Forelimb muscle (tissue), 1 donor: ENCODE measurements at regions not wholly inside any gene's neighbourhood (a gene's known extent, or its start where the extent isn't known, plus 50 kb on each side); places are given as distances from the start of the nearest gene placed in this dataset.
A peak's percentile ranks its signal among the peaks of the same experiment; 100 is the strongest.

Source experiments
- DNase-seq: peaks from one replicate; pipeline ENCODE4 v3.0.0-alpha.2; 2013; ENCODE audit warnings: low read depth

DNA sequence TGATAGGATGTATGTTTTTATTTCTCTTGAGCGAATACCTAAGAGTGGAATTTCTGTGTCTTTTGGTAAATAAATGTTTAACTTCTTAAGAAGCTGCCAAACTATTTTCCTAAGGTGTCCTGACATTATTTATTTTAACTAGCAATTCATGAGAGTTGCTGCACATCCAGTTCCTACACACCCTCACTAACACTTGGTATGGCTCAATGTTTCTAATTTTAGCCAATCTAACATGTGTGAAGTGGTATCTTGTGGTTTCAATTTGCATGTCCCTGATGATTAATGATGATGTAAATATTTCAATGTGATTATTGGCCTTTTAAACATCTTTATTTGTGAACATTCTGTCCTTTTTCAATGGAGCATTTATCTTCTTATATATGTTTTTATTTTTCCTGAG is 2095.5 kb upstream of the C9orf72 start:
- DNase-seq, result no peak

DNA sequence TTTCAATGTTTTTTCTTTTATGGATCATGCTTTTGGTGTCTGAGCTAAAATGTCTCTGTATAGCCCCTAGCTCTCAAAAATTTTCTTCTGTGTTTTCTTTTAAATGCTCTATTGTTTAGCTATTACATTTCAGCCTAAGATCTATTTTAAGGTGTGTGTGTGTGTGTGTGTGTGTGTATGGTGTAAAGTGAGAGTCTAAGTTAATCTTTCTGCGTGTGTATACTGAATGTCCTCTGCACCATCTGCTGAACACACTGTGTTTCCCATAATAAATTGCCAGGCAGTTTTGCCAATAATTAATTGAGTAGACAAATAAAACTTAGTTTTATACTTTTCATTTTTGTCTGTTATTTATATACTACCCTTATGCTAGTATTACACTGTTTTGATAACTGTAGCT is 2096.3 kb upstream of the C9orf72 start:
- no peak for DNase-seq

DNA sequence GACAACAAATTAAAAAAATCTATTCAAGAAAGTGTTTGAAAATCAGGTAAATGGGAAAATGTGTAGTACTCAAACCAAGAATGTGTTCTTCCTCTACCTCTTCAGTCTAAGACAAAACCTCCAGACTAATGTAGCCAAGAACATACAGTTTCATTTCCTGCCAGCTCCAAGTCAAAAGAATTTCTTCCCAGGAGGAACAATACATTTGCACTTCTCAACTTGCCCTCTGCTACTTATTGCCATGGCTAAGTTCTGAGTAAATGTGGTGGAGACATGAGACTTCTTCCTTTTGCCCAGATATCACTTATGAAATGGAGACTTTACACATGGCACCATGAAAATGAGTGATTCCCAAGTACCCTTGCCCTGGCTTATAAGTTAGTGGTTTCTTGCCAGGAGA is 2112.2 kb upstream of the C9orf72 start:
- DNase-seq, result no peak

GRCh38 chr9:29691145-29691544 is 2117.9 kb upstream of the C9orf72 start:
- DNase-seq, result no peak

GRCh38 chr9:29691758-29692407 is 2118.6 kb upstream of the C9orf72 start:
- DNase-seq, result no peak

GRCh38 chr9:29697011-29697410 is 2123.7 kb upstream of the C9orf72 start:
- DNase-seq, result no peak

GRCh38 chr9:29701559-29701958 is 2128.3 kb upstream of the C9orf72 start:
- no peak for DNase-seq

DNA sequence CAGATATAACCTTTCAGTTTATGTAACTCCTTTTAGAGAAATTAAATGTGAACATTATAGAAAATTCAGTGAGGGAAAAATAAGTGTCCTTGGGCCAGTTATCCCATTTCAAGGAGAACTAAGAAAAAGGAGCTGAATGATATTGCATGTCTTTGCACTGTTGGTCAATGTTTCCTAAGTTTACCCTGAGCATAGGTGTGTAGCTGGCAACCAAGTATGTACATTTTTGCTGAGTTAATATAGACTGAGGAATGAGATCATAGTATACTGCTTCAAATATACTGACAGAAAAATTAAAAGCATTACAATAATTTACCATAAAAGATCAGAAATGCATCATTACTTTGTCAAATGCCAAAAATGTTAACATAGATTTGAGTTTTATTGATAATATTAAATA is 2128.7 kb upstream of the C9orf72 start:
- DNase-seq, result no peak

DNA sequence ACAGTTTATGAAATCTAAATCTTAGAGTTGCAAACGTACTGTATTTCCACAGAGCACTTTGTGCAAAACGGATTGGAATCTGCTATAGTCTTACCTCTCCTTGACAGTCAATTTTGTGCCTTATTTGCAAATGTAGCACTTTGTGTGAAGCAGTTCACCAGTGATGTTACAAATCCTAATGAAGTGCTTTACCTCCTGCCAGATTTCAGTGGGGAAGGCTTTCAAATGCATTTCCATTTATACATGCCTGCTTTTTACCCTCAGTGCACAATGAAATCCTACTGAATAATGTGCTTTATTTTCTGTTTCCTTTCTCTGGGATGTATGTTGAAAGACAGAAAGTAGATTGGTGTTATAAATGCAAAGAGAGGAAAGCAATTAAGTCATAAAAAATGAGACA is 2141.6 kb upstream of the C9orf72 start:
- DNase-seq, result no peak

GRCh38 chr9:29717631-29718030 is 2144.3 kb upstream of the C9orf72 start:
- no peak for DNase-seq

DNA sequence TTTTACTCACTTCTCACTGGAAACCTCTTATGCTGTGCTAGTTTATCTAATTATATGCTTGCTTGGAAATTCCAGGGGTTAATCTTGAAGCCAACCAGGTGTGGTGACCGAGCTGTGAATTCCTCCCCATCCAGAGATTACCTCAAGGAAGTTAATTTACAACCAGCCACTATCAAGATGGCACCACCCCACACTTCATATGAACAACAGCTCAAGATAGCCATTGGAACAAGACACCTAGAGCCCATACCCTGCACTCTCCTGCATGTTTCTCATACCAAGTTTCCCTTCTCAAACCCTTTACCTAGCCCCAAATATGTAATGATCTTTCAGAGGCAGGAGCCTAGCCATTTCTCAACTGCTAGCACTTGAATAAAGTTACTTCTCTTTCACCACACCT is 2156.9 kb upstream of the C9orf72 start:
- DNase-seq, result no peak

GRCh38 chr9:29740518-29740917 is 2167.2 kb upstream of the C9orf72 start:
- DNase-seq, result no peak

DNA sequence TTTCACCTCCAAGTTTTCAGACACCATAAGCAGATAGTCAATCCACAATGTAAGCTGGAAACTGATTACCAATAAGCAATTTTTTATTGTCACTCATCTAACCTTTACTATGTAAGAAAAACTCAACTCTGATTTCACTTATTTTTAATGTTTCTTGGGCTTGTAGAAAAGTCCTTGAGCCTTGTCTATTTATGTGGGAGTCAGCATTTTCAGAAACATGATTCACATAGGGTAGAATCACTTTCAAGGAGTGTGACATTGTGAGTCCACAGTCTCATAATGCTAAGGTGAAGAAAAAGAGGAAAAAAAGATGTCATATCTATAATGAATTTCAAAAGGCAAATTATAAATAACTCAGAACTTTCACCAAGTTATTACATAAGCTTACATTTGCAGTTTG is 2167.9 kb upstream of the C9orf72 start:
- no peak for DNase-seq

- DNase-seq, result no peak
Observed at GRCh38 chr9:29750062-29750461, 2176.8 kb upstream of the C9orf72 start.

GRCh38 chr9:29751226-29751625 is 2177.9 kb upstream of the C9orf72 start:
- peak; percentile 6 for DNase-seq

DNA sequence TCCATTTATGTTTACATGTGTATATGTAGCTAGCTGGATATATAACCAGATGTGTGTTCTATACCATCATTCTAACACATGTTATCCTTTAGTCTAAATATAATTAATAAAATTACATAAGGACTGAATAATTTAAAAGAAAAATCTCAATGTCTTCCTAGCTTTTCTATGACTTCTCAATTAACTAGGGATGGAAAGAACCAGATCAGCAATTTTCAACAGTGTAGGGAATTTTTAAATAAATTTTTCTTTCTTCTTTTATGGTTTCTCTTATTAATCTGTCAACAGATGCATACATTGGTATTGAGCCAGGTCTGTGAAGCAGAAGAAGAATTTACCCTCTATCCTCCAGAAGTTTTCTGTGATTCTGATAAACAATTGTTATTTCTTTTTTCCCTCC is 2180.4 kb upstream of the C9orf72 start:
- no peak for DNase-seq

DNA sequence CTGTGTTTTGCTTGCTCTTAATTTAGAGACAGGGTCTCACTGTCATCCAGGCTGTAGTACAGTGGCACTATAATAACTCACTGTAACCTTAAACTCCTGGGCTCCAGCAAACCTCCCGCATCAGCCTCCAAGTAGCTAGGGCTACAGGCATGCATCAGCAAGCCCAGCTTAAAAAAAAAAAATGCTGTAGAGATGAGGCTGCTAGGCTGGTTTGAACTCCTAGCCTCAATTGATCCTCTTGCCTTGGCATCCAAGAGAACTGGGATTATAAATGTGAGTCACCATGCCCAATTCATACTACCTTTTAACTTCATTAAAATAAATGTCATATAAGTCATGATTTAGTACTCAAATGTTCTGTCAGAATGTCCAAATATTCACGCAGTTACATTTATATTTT is 2195.7 kb upstream of the C9orf72 start:
- DNase-seq, result no peak

- DNase-seq, result no peak
Observed at GRCh38 chr9:29773676-29774075, 2200.4 kb upstream of the C9orf72 start.

GRCh38 chr9:29775491-29775890 is 2202.2 kb upstream of the C9orf72 start:
- DNase-seq, result no peak

DNA sequence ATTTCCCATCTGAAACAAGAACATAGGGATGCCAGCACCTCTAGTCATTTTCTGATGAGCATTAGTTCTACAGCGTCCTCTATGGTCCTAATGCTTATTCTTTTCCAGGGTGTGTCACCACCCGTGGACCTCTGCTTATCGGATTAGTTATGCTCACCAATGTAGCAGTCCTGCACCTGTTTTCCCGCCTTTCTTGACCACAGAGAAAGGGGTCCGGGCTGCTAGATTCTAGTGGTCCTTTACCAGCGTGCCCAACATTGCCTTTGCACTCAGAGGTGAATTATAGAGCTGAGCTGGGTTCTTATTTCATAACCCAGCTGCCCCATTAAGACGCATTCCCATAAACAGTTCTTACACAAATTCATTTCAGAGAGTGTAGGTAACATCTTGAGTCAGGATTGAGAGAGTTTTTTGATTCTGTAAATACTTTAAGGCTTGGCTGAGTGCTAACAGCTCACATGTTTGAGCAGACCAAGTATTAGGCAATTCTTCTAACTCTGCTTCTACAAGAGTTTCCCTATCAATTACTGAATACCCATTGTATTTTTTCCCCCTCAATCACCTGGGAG is 2205.1 kb upstream of the C9orf72 start:
- no peak for DNase-seq

DNA sequence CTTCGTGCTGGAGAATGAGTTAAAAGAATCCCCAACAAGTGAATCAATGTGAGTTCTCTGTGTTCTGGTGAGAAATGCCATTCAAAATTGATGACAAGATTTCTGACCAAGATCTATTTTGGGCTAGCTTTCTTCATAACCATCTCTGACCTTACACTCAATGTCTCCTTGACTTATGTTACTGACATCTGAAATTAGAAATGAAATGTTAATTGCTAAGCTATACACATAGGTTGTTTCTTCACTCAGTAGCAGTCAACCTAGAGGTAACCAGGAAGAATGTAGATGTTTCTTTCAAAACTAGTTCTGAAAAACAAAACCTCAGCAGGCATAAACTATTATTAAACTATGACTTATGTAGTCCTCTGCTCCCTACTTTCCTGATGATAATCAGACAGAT is 2220.7 kb upstream of the C9orf72 start:
- DNase-seq, result no peak

DNA sequence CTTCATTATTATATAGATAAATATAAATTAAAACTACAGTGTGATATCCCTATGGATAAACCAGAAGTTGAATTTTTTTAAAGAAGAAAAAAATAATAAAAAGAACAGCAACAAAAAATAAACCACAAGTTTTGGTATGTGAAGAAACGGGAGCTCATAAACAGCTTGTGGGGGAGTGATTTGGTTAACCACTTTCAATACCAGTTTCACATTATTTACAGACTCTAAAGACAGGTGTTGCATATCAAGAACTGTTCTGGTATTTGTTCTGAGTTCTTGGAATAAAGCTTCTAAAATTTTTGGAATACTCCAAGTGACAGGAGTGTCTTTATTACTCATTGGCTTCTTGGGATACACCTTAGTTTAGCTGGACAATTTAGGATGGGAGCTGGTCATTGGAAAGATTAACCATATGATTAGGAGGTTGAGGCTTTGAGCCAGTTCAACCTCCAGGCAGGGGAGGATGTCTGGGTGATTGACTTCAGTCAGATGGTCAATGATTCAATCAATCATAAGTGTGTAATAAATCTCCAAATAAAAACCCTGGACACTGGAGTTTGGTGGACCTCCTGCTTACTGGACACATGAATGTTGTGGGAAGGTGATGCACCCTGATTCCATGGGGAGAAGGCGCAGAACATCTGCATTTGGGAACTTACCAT is 2223.1 kb upstream of the C9orf72 start:
- no peak for DNase-seq

- DNase-seq, result no peak
Observed at GRCh38 chr9:29798599-29798998, 2225.3 kb upstream of the C9orf72 start.

DNA sequence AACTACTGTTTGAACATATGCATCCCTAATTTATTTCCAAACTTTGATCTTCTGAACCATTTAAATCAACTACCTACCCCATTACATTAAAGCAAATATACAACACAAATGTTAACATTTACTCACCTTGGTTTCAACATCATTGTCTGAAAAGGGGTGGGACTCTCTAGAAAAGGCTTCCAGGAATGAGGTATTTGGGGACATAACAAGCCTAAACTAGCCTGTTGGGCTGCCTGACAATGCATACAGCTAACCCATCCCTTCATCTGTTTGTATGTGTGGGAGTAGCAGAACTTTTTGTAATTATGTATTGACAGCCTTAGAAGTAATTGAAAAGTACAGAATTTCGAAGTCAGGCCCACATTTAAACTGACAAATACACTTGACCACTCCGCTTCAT is 2225.9 kb upstream of the C9orf72 start:
- no peak for DNase-seq
